NCI-H128 (cell line): ENCODE measurements at regions not wholly inside any gene's neighbourhood (a gene's known extent, or its start where the extent isn't known, plus 50 kb on each side); places are given as distances from the start of the nearest gene placed in this dataset.
"Not testable (repeated sequence)": the region's sequence is repeated elsewhere in the genome, so short reads cannot be mapped to it uniquely, and the experiment has no call there.

Source experiments
- DNase-seq: peaks from one replicate; lab custom pipeline; 2025; ENCODE audit not compliant: unreplicated experiment; lab: John Stamatoyannopoulos, UW

DNA sequence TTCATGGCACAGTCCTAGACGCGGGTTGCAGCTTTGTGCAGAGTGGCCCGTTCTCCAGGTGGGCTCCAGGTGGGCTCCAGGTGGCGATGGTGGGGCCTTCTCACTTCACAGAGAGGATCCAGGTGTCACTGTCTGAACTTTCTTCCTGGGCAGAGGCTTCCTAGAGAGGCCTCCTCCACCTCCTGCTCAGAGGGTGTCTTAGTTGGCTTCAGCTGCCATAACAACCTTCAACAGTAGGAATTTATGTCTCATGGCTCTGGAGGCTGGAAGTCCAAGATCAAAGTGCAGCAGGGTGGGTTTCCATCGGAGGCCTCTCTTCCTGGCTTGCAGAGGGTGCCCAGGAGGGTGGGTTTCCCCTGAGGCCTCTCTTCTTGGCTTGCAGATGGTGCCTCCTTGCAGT lies 125.1 kb downstream of the GLRX3 start:
- no peak for DNase-seq

DNA sequence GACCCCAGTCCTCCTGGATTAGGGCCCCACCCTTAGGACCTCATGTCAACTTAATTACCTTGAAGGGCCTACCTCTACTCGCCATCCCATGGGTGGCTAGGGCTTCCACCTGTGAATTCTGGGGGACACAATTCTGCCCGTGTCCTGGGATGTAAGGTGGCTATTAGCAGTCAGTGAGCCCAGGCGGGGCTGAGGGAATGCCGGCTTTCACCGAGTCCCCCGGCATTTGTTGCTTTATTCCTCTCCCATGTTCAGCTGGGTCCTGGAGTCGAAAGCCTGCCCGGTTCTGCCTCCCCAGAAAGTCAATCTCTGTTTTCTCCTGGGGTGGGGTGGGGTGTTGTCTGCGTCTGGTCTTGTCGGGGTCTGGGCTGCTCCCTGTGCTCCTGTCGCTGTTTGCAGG lies 125.6 kb downstream of the GLRX3 start:
- DNase-seq: no peak

DNA sequence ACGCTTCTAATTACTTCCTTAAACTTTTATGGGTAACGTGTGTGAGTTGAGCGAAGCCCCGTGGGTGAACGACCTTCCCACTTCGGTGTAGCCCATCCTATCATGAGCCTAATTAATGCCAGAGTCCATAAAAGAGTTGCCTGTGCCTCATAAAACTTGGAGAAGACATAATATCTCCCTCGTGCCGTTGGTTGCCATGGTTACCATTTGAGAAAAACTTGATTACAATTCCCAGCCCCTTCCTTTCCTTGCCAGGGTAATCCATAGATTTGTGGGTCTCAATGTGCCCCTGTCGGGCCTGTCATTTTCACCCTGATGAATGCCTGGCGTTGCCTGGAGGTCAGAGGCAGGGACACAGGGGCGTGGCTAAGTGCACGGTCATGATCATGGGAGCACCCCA lies 127.1 kb downstream of the GLRX3 start:
- no peak for DNase-seq

DNA sequence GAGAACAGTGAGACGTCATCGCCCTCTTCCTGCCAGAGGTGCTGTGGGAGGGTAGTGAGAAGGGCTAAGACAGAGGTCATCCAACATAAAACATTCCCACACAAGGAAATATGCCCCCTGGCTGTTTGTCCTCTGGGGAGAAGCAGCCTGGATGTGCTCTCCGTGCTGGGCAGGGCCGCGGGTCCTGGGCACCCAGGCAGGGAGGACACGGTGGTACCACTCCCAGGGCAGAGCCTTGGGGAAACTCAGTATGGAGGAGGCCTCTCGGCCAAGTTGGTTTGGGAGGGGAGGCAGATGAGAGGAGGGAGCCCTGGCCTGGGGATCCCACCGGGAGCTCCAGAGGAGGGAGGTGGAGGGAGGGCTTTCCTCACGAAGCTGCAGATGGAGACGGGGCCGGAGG lies 129.4 kb downstream of the GLRX3 start:
- no peak for DNase-seq

DNA sequence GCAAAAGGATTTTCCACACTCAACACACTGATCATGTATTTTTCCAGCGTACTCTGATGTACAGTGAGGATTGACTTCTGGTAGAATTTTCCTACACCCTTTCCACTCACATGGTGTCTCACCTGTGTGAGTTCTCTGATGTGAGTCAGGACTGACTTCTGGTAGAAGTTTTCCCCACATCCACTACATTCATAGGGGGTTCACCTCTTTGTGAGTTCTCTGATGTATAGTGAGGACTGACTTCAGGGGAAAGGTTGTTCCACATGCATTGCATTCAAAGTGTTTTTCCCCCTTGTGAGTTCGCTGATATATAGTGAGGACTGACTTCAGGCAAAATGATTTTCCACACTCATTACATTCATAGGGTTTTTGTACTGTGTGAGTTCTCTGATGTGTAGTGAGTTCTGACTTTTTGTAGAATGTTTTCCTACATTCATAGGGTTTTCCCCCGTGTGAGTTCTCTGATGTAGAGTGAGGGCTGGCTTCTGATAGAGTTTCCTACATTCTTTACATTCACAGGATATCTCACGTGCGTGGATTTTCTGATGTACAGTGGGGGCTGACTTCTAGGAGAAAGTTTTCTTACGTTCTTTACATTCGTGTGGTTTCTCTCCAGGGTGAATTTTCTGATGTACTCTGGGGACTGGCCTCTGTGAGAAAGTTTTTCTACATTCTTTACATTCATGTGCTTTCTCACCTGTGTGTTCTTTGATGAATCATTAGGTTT lies 146.5 kb downstream of the GLRX3 start:
- DNase-seq: no peak

DNA sequence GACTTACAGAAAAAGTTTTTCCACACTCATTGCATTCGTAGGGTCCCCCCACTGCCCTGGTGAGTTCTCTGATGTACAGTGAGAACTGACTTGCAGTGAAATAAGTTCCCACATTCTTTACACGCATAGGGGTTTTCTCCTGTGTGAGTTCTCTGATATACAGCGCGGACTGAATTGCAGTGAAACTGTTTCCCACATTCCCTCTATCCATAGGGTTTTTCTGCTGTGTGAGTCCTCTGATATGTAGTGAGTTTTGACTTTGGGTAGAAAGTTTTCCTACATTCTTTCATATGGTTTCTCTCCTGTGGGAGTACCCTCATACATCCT lies 147.0 kb downstream of the GLRX3 start:
- no peak for DNase-seq

DNA sequence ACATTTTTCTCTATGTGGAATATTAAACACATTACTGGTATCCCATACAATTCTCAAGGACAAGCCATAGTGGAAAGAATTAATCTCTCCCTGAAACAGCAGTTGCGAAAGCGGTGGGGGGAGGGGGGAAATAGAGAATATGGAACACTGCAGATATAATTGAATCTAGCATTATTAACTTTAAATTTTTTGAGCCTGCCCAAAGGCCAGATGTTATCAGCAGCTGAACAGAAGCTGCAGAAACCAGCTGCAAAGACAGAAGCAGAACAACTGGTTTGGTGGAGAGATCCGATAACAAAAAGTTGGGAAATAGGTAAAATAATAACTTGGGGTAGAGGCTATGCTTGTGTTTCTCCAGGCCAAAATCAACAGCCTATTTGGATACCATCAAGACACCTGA lies 159.6 kb downstream of the GLRX3 start:
- DNase-seq: not testable (repeated sequence)

DNA sequence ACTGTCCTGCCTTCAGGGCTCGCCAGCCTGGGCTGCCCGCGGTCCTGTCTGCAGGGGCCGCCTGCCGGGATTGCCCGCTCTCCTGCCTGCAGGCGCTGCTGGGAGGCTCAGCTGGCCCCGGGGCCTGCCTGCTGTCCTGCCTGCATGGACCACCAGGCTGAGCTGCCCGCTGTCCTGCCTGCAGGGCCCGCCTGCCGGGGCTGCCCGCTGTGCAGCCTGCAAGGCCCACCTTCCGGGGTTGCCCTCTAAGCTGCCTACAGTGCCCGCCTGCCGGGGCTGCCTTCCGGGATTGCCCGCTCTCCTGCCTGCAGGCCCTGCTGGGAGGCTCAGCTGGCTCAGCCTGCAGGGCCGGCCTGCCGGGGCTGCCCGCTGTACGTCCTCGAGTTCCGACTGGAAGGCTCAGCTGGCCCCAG lies 164.4 kb downstream of the GLRX3 start:
- no peak for DNase-seq

DNA sequence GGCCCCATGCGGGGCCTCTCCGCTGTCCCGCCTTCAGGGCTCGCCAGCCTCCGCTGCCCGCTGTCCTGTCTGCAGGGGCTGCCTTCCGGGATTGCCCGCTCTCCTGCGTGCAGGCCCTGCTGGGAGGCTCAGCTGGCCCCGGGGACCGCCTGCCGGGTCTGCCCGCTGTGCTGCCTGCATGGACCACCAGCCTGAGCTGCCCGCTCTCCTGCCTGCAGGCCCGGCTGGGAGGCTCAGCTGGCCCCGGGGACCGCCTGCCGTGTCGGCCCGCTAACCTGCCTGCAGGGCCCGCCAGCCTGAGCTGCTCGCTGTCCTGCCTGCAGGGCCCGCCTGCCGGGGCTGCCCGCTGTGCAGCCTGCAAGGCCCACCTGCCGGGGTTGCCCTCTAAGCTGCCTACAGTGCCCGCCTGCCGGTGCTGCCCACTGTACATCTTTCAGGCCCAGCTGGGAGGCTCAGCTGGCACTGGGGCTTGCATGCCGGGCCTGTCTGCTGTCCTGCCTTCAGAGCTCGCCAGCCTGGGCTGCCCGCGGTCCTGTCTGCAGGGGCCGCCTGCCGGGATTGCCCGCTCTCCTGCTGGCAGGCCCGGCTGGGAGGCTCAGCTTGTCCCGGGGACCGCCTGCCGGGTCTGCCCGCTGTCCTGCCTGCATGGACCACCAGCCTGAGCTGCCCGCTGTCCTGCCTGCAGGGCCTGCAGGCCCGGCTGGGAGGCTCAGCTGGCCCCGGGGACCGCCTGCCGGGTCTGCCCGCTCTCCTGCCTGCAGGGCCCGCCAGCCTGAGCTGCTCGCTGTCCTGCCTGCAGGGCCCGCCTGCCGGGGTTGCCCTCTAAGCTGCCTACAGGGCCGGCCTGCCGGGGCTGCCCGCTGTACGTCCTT lies 165.1 kb downstream of the GLRX3 start:
- DNase-seq: no peak

DNA sequence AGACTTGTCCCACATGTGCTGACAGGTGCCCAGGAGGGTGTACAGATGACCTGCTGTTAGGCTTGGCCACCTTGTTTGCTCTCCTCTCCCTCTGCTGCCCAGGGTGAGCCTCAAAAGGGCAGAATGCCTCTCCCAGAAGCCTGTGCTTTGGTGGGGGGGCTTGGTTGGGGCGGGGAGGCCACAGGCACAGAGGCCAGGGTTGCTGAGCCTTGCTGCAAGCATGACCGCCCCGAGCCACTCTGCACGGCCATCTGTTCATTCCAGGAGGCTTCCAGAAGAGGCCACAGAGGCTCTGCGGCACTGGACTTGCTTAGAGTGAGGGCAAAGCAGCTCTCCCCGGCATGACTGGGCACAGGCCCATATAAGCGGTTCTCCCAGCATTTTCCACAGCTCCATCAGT lies 190.8 kb downstream of the GLRX3 start:
- no peak for DNase-seq

DNA sequence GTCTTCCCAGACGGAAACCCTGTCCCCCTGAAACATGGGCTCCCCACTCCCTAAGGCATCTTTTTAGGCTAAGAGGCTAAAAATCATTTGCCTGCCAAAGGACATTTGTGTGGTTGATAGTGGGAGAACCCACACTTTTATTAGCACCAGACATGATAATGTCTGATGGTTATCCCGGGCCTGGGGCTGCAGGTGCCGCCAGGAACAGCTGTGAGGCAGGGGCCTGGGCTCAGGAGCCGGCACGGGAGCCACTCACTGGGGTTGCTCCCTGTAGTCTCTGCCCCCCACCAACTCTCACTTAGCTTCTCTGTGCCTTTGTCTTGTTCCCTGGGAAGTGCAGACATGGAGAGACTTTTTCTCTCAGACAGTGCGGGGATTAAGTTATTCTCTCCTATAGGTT lies 193.6 kb downstream of the GLRX3 start:
- no peak for DNase-seq

DNA sequence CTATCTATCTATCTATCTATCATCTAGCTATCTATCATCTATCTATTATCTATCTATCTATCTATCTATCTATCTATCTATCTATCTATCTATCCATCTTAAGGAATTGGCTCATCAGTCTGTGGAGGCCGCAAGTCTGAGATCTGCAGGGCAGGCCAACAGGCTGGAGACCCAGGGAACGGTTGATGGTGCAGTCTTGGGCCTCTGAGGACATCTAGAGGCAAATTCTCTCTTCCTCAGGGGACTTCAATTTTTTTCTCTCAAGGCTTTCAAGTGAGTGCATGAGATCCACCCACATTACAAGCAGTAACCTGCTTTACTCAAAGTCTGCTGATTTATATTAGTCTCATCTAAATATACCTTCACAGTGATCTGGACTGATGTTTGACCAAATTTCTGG lies 197.0 kb downstream of the GLRX3 start:
- no peak for DNase-seq

DNA sequence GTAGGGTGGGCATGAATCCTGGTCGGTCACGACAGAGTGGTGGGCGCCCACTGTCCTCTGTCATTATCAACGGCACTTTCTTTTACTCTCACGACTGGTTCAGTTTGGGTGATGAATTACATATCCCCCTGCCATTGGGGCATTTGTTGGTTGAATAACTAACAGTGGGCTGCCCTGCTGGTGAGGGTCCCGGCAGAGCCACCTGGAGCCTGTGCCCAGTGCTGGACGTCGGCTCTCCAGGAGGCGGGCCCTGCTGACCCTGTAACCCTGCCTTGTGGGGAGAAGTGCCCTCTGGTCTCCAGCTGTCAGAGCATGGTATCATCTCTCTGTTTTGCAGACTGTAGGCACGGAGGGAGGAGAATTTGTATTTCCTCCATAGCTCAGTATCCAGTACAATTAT lies 199.1 kb downstream of the GLRX3 start:
- no peak for DNase-seq

DNA sequence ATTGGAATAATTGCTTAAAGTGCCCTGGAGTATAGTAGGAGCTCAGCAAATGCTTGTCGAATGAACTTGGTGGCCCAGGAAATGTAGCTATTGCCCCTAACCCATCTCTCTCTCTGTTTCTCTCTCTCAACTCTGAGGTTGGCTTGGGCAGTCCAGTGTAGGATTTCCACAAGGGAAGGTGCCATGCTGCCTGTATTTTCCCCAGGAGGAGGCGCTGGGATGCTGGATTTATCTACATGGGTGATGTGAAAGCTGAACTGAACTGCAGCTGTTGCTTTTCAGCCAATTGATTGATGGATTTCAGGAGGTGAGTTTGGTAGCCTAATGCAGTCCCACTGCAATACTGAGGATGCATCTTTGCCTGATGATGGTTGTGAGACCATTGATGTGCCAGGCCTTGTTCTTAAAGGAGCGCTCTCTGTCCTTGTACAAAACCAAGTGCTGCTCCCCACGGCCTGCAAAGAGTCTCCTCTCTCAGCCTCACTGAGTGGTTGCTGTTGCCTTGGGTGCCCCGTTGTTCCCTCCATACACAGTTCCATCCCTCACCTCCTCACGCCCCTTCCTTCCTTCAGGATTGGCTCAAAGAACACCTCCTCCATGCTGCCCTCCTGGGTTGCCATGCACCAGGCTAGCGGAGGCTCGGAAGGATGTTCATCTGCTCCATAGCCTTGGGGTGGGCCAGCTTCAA lies 200.6 kb downstream of the GLRX3 start:
- no peak for DNase-seq

DNA sequence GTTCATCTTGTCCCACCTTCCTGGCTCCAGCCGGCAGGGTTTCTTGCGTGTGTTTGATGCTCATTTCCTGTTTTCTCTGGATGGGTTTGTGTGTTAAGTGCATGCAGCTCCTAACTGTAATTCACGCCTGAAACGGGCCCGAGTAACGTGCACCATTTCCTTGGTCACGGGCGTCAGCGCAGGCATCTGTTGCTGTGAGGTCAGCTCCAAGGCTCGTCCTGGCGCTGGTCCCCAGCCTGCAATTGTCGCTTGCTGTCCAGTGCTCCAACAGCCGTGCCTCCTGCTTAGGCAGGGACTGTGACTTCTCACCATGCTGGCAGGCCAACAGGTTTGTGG lies 201.1 kb downstream of the GLRX3 start:
- DNase-seq: no peak

DNA sequence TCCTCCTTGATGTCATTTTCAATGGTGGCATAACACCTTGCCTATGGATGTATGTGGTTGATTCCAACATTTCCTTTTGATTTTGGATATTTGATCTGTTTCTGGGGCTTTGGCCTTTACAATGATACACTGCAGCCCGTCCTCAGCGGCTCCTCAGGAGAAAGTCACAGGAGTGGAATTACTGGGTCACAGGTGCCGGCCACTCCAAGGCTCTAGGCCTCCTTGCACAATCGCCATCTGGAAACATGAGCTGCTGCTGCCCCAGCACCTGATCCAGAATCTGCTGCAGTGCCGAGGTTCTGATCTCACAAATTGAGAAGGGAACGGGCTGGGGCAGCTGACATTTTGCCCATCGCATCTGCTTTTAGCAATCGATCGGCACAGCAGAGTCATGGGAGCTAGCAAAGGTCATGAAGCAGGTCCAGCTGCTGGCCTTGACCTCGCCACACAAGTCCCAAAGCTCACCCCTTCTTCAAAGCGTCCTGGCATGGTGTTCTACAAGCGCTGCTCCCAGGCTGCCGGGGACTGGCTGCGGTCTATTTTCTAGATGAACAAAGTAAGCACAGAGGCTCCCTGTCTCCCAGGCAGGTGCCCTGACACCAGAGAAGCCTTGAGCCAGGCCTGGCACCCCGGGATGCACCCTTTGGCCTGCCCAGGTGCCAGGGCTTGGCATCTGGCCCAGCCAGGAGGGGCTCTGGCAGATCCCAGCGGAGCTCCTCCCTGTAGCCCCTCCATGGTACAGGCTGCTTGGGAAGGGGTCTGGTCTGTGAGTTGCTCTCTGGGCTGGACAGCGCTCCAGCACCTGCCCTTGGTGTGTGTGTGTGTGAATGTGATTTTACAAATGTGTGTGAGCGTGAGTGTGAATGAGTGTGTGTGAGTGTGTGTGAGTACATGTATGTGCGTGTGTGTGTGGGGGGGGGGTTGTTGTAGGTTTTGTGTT lies 201.8 kb downstream of the GLRX3 start:
- DNase-seq: no peak

DNA sequence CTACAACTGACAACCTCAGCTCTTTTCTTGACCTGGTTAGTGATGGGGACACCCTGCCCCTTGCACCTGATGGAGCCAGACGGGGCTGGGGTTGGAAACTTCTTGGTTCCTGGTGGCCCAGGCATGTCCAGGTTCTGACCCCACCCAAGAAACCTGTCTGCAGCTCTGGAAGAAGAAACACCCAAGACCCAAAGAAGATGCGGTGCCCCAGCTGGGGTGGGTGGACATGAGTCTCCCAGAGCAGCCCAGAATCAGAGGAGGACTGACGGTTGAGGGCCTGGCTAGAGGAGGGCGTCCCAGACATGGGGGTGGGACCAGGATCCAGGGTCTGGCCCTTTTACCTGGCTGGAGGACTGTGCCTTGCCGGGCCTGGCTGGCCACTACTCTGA lies 202.4 kb downstream of the GLRX3 start:
- no peak for DNase-seq

DNA sequence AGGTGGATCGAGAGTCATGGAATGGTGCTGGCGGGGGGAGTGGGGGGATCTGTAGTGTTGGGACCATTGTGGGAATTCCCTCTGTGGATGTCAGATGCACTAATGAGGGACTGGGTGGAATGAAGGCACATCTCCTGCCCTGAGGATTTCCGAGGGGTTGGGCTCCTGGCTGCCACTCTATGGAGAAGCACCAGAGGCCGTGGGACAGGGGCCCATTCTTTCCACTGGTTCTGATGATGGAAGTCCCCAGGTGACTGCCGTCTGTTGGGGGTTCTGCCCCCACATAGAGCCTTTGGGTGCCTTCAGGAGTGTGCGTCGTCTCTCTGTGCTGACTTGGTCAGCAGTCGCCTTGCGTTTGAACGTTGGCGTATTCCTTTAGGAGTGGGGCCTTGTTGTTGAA lies 202.9 kb downstream of the GLRX3 start:
- DNase-seq: no peak

DNA sequence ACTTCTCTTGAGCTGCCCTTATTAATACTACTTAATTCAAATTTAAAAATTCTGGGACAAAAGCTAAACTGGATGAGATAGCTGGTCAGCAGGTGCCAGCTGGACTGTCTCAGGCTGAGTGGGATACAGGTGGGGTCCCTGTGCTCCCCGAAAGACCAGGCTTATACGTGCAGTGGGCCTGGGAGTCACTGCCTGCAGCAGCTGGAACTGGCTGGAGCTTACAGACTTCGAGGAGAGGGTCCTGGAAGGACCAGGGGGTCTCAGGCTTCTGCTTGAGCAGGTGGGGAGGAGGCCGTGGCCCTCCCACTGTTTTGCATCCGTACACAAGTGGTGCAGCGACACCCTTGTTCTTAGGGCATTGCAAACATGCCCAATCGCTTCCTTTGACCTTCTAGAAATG lies 203.7 kb downstream of the GLRX3 start:
- DNase-seq: no peak

DNA sequence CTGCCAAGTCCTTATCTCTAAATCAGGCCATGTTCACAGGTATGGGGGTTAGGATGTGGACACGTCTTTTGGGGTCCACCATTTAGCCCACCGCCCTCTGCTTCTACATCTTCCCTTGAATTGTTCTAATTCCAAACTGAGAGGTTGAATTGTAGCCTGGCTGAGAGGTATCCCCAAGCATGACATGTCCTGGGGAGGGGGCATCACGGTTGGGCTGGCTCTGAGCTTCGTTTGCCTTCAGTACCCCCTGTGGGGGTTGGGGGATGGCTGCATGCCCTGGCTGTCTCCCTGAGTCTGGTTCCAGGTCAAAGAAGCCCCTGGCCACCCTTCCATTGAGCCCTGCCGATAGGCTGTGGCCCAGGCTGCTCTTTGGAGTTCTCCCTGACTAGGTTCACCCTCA lies 204.6 kb downstream of the GLRX3 start:
- DNase-seq: no peak

DNA sequence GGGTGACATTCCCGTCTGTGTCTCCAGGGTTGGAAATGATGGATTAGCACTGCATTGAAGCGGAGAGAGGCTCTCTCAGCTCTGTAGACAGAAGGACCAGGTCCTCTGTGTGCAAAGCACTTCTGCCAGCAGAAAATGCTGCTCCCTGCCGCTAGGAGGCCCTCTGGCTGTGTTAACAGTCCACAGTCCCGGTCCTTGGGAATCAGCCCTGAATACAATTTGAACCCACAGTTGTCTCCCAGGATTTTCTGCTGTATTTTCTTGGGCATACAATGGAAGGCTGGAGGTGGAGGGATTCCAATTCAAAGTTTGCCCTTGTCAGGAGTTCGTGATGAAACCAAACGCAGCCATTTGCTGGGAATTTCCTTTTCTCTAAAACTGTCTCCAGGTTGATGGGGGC lies 205.2 kb downstream of the GLRX3 start:
- DNase-seq: no peak
